HCT116 (cell line): ENCODE measurements at regions not wholly inside any gene's neighbourhood (a gene's known extent, or its start where the extent isn't known, plus 50 kb on each side); places are given as distances from the start of the nearest gene placed in this dataset.

Experiments used
- ATAC-seq: fragments of 200-7000 bp; cut with Tn5 transposase; 2 replicates; pipeline ENCODE4 v1.9.1; 2020; ENCODE audit warnings: mild to moderate bottlenecking, moderate library complexity
- BruUV-seq: library from RNA; stranded (reverse); fragments of 400-500 nt; replicated peaks from 2 replicates; lab custom pipeline; 2021; lab: Mats Ljungman, UMichigan
- CTCF ChIA-PET: fragments of 300-600 bp; sonication (Branson Sonifier 250); formaldehyde crosslinking; loops from one replicate; lab custom pipeline; 2021; ENCODE audit warnings: antibody characterized with exemption; lab: Charles Lee
- POLR2A ChIA-PET: fragments of 300-600, 350-600 bp; sonication (Branson Sonifier 250); formaldehyde crosslinking; loops from one replicate; lab custom pipeline; 2021; ENCODE audit warnings: antibody characterized with exemption; lab: Charles Lee
- RAD21 ChIA-PET, 2 experiments: fragments of 300-600 bp; sonication (Branson Sonifier 250); formaldehyde crosslinking; loops; one replicate each; lab custom pipeline; 2023; ENCODE audit warnings: low total read pairs in 2 of 2; ENCODE audit not compliant: uncharacterized antibody in 2 of 2, unreplicated experiment in 2 of 2, low non-redundant PET in 1 of 2; lab: Charles Lee
- DNase-seq: peaks from one replicate; pipeline ENCODE4 v3.0.0-alpha.2; 2010; ENCODE audit warnings: low read depth, low spot score
- H2AFZ ChIP-seq: fragments of 200-600 bp; shearing (Covaris generic), sonication (generic); 2 replicates; pipeline ENCODE4 v1.6.1; 2017; ENCODE audit warnings: low read depth, mixed run types, mixed read lengths, antibody characterized with exemption, low read length; ENCODE audit not compliant: poor library complexity, severe bottlenecking
- H3K27ac ChIP-seq: 2 replicates; pipeline ENCODE4 v1.5.1; 2012; ENCODE audit warnings: low read depth, low read length
- H3K27me3 ChIP-seq: fragments of 200-600 bp; sonication (generic); 2 replicates; pipeline ENCODE4 v1.6.1; 2016; ENCODE audit warnings: mixed run types, low read length, mixed read lengths; ENCODE audit not compliant: insufficient read depth
- H3K36me3 ChIP-seq, 2 experiments: fragments of 200-500 bp in 1 of 2; fragments of 200-600 bp in 1 of 2; sonication (Bioruptor generic) in 1 of 2; sonication (generic) in 1 of 2; 2 replicates each; pipeline versions ENCODE4 v1.5.1 to v1.6.1; 2014 to 2016; ENCODE audit warnings: low read length in 2 of 2, inconsistent platforms in 1 of 2, mixed read lengths in 1 of 2, mixed run types in 1 of 2; ENCODE audit not compliant: insufficient read depth in 2 of 2, control insufficient read depth in 1 of 2
- H3K4me1 ChIP-seq, 2 experiments: fragments of 200-600 bp in 1 of 2; sonication (generic) in 1 of 2; 2 replicates each; pipeline versions ENCODE4 v1.5.1 to v1.6.1; 2012 to 2017; ENCODE audit warnings: low read length in 2 of 2, inconsistent platforms in 1 of 2, mild to moderate bottlenecking in 1 of 2, mixed read lengths in 1 of 2, mixed run types in 1 of 2, moderate library complexity in 1 of 2; ENCODE audit not compliant: insufficient read depth in 2 of 2, control insufficient read depth in 1 of 2
- H3K4me2 ChIP-seq: fragments of 200-600 bp; sonication (generic); 2 replicates; pipeline ENCODE4 v1.6.1; 2017; ENCODE audit warnings: mixed run types, low read length, mixed read lengths
- H3K4me3 ChIP-seq, 2 experiments: fragments of 200-600 bp in 1 of 2; sonication (generic) in 1 of 2; replicated peaks in 1 of 2; 2 replicates each; pipeline ENCODE4 v1.5.1; 2011 to 2016; ENCODE audit warnings: low read length in 2 of 2, control low read depth in 1 of 2, low read depth in 1 of 2, mild to moderate bottlenecking in 1 of 2, mixed read lengths in 1 of 2, mixed run types in 1 of 2
- H3K79me2 ChIP-seq: fragments of 200-600 bp; sonication (generic); 2 replicates; pipeline ENCODE4 v1.6.1; 2017; ENCODE audit warnings: mild to moderate bottlenecking, mixed run types, low read length, moderate library complexity, mixed read lengths; ENCODE audit not compliant: insufficient read depth
- H3K9ac ChIP-seq: fragments of 200-600 bp; sonication (generic); 2 replicates; pipeline ENCODE4 v1.6.1; 2016; ENCODE audit warnings: low read length, mixed read lengths
- H3K9me2 ChIP-seq: fragments of 200-600 bp; sonication (generic), shearing (Covaris generic); 2 replicates; pipeline ENCODE4 v1.6.1; 2017; ENCODE audit warnings: mixed run types, mild to moderate bottlenecking, moderate library complexity; ENCODE audit not compliant: insufficient read depth
- H3K9me3 ChIP-seq, 2 experiments: fragments of 200-500 bp in 1 of 2; fragments of 200-600 bp in 1 of 2; sonication (Bioruptor generic) in 1 of 2; sonication (generic) in 1 of 2; 2 replicates each; pipeline ENCODE4 v1.6.1; 2014 to 2017; ENCODE audit warnings: low read length in 2 of 2, mixed read lengths in 2 of 2, inconsistent platforms in 1 of 2, low read depth in 1 of 2, mild to moderate bottlenecking in 1 of 2, mixed run types in 1 of 2, moderate library complexity in 1 of 2; ENCODE audit not compliant: control insufficient read depth in 1 of 2, insufficient read depth in 1 of 2
- H4K20me1 ChIP-seq: fragments of 200-600 bp; sonication (generic), shearing (Covaris generic); 2 replicates; pipeline ENCODE4 v1.6.1; 2017; ENCODE audit warnings: mixed run types, mild to moderate bottlenecking, moderate library complexity; ENCODE audit not compliant: insufficient read depth
- CBX3 ChIP-seq: IDR thresholded peaks from 2 replicates; pipeline ENCODE4 v1.6.1; 2012; ENCODE audit warnings: low read depth
- CEBPB ChIP-seq: IDR thresholded peaks from 2 replicates; pipeline ENCODE4 v1.6.1; 2012; ENCODE audit warnings: low read depth
- EGR1 ChIP-seq: IDR thresholded peaks from 2 replicates; pipeline ENCODE4 v1.6.1; 2012; ENCODE audit warnings: low read depth
- ELF1 ChIP-seq: IDR thresholded peaks from 2 replicates; pipeline ENCODE4 v1.6.1; 2012; ENCODE audit warnings: low read depth, borderline replicate concordance
- EZH2phosphoT487 ChIP-seq: fragments of 200-600 bp; IDR thresholded peaks from 2 replicates; pipeline ENCODE4 v1.6.1; 2018; ENCODE audit warnings: antibody characterized with exemption, borderline replicate concordance
- FOSL1 ChIP-seq: IDR thresholded peaks from 2 replicates; pipeline ENCODE4 v1.6.1; 2012; ENCODE audit warnings: low read depth
- JUND ChIP-seq: IDR thresholded peaks from 2 replicates; pipeline ENCODE4 v1.6.1; 2012
- POLR2A ChIP-seq: IDR thresholded peaks from 2 replicates; pipeline ENCODE4 v1.7.0; 2011; ENCODE audit warnings: borderline replicate concordance; ENCODE audit not compliant: insufficient read depth, insufficient read length; ENCODE audit errors: extremely low read depth
- POLR2AphosphoS5 ChIP-seq: IDR thresholded peaks from 2 replicates; pipeline ENCODE4 v1.6.1; 2011; ENCODE audit warnings: mild to moderate bottlenecking, low read depth, low read length, moderate library complexity
- RAD21 ChIP-seq: IDR thresholded peaks from 2 replicates; pipeline ENCODE4 v1.6.1; 2012; ENCODE audit warnings: low read depth, mild to moderate bottlenecking
- SIN3A ChIP-seq: IDR thresholded peaks from 2 replicates; pipeline ENCODE4 v1.6.1; 2012; ENCODE audit warnings: low read depth
- SP1 ChIP-seq: IDR thresholded peaks from 2 replicates; pipeline ENCODE4 v1.6.1; 2012; ENCODE audit warnings: low read depth
- TCF7L2 ChIP-seq: IDR thresholded peaks from 2 replicates; pipeline ENCODE4 v1.7.0; 2011; ENCODE audit warnings: borderline replicate concordance, inconsistent platforms; ENCODE audit not compliant: insufficient read depth, insufficient read length; ENCODE audit errors: extremely low read depth
- ZFX ChIP-seq: fragments of 450-650 bp; IDR thresholded peaks from 2 replicates; pipeline ENCODE4 v1.6.1; 2017
- ZNF274 ChIP-seq: fragments of 200-500 bp; sonication (Bioruptor generic); IDR thresholded peaks from 2 replicates; pipeline ENCODE4 v1.6.1; 2014; ENCODE audit warnings: mild to moderate bottlenecking, low read depth, low read length, inconsistent platforms
- intact Hi-C: fragments of 100-400 bp; cut with micrococcal nuclease; formaldehyde crosslinking; loops from 2 replicates; pipeline ENCODE4 v1.10.0; 2022
- TF ChIP-seq, protein P1 (sequence below): IDR thresholded peaks from 2 replicates; pipeline ENCODE4 v1.6.1; 2012; ENCODE audit warnings: low read depth
- TF ChIP-seq, protein P2 (sequence below): IDR thresholded peaks from 2 replicates; pipeline ENCODE4 v1.6.1; 2012

DNA sequence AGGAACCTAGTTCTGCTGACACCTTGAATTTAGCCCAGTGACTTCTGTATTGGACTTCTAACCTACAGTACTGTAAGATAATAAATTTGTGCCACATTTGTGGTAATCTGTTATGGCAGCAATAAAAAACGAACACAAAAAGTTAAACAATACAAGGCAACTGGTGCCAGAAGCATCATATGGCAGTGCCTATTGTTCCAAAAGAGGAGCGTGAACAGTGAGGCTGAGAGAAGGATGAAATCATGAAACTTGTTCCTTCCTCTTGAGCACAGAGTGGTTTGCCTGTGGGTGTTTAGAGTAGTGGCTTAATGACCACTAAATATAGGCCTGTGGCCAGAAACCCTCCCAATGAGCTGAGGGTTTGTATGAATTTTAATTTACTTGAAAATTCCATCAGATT, 69.7 kb upstream of the PGRMC2 start:
- TF ChIP-seq EGR1 = no peak
- TF ChIP-seq POLR2A = no peak
- no peak for TF ChIP-seq JUND
- TF ChIP-seq ZNF274 = no peak
- no peak for TF ChIP-seq EZH2phosphoT487
- TF ChIP-seq, protein P1, sequence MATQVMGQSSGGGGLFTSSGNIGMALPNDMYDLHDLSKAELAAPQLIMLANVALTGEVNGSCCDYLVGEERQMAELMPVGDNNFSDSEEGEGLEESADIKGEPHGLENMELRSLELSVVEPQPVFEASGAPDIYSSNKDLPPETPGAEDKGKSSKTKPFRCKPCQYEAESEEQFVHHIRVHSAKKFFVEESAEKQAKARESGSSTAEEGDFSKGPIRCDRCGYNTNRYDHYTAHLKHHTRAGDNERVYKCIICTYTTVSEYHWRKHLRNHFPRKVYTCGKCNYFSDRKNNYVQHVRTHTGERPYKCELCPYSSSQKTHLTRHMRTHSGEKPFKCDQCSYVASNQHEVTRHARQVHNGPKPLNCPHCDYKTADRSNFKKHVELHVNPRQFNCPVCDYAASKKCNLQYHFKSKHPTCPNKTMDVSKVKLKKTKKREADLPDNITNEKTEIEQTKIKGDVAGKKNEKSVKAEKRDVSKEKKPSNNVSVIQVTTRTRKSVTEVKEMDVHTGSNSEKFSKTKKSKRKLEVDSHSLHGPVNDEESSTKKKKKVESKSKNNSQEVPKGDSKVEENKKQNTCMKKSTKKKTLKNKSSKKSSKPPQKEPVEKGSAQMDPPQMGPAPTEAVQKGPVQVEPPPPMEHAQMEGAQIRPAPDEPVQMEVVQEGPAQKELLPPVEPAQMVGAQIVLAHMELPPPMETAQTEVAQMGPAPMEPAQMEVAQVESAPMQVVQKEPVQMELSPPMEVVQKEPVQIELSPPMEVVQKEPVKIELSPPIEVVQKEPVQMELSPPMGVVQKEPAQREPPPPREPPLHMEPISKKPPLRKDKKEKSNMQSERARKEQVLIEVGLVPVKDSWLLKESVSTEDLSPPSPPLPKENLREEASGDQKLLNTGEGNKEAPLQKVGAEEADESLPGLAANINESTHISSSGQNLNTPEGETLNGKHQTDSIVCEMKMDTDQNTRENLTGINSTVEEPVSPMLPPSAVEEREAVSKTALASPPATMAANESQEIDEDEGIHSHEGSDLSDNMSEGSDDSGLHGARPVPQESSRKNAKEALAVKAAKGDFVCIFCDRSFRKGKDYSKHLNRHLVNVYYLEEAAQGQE = no peak
- no peak for TF ChIP-seq CEBPB
- TF ChIP-seq, protein P2, sequence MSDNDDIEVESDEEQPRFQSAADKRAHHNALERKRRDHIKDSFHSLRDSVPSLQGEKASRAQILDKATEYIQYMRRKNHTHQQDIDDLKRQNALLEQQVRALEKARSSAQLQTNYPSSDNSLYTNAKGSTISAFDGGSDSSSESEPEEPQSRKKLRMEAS = no peak
- no peak for TF ChIP-seq FOSL1
- TF ChIP-seq ZFX = no peak
- TF ChIP-seq ELF1 = no peak
- TF ChIP-seq CBX3 = no peak
- TF ChIP-seq SP1 = no peak
- no peak for TF ChIP-seq SIN3A
- no peak for TF ChIP-seq POLR2AphosphoS5
- TF ChIP-seq TCF7L2 = no peak
- no peak for TF ChIP-seq RAD21
- ATAC-seq (no peak), DNase-seq (no peak)
- ChIA-PET CTCF (no interaction called here), POLR2A (no interaction called here), RAD21 (no interaction called here)
- Histone ChIP-seq H3K27me3 (no peaks in the 10 kb centered on the region), H3K9me3 (no peaks in the 10 kb centered on the region), H3K4me1 (peaks cover 6 to 20% of the 10 kb centered on the region in 2 experiments; a peak in 3 of 4 replicates), H3K9ac (no peak overlapping the region), H3K36me3 (no peaks in the 10 kb centered on the region), H2AFZ (no peak overlapping the region), H3K27ac (no peak overlapping the region), H3K79me2 (no peaks in the 10 kb centered on the region), H3K4me2 (no peak overlapping the region), H4K20me1 (no peaks in the 10 kb centered on the region), H3K4me3 (no peak overlapping the region), H3K9me2 (no peaks in the 10 kb centered on the region)
- intact Hi-C loops = no loop called here
- no TSS peak for BruUV-seq
